Pancreas (tissue), 10 donors: ENCODE measurements at regions not wholly inside any gene's neighbourhood (a gene's known extent, or its start where the extent isn't known, plus 50 kb on each side); places are given as distances from the start of the nearest gene placed in this dataset.

ENCODE experiments used
- ATAC-seq, 4 donors: fragments of 200-7000 bp; cut with Tn5 transposase; one replicate each; pipeline versions ENCODE4 v1.8.0 to v1.9.1; 2020; ENCODE audit warnings: mild to moderate bottlenecking in 4 of 4, moderate library complexity in 4 of 4
- DNase-seq, 6 donors: peaks; one replicate each; pipeline ENCODE4 v3.0.0-alpha.2; 2020
- FAIRE-seq: peaks from 2 replicates; lab custom pipeline; 2012; peaks lifted over from hg19 to GRCh38; lab: Jason Lieb, UNC
- H3K27ac ChIP-seq, 4 donors: fragments of 200-600 bp; sonication (generic); 1 replicate in 3 of 4; 2 replicates in 1 of 4; pipeline versions ENCODE4 v1.5.0 to v1.8.0; 2020
- H3K27me3 ChIP-seq, 4 donors: fragments of 200-600 bp; one replicate each; pipeline ENCODE4 v1.8.0; 2021
- H3K36me3 ChIP-seq, 3 donors: fragments of 200-600 bp; sonication (generic) in 1 of 3; one replicate each; pipeline versions ENCODE4 v1.5.0 to v1.8.0; 2020 to 2021
- H3K4me1 ChIP-seq, 3 donors: fragments of 200-600 bp; one replicate each; pipeline ENCODE4 v1.8.0; 2021
- H3K4me3 ChIP-seq, 4 donors: fragments of 200-600 bp; sonication (generic) in 2 of 4; one replicate each; pipeline versions ENCODE4 v1.5.0 to v1.8.0; 2020 to 2021
- H3K9me3 ChIP-seq, 4 donors: fragments of 200-600 bp; one replicate each; pipeline ENCODE4 v1.8.0; 2021
- CTCF ChIP-seq, 4 donors: fragments of 200-600 bp; sonication (generic) in 3 of 4; IDR thresholded peaks; one replicate each; pipeline versions ENCODE4 v1.5.0 to v1.8.0; 2021; ENCODE audit warnings: antibody characterized with exemption in 4 of 4
- WGBS, 2 donors: extraction: QIAGEN DNeasy Blood & Tissue Kit; methylation state at CpG; one replicate each; pipeline ENCODE4 v1.1.7; 2013; 5-methylcytosine and 5-hydroxymethylcytosine counted together
- intact Hi-C, 3 donors: fragments of 100-400 bp; cut with DNase I; formaldehyde crosslinking; loops; one replicate each; pipeline versions ENCODE4 v1.11.1 to v1.14.2; 2022
- donor health status: healthy with polysubstance abuse.
- donor health status: DM: no; HTN: no; CAD: no; lungs with moderate emphysema.
- donor health status: DM: no; HTN: no; CAD: no.
- donor health status: control.
- donor health status: control.
- donor health status: Bipolar disorder and iron deficiency.
- donor health status: DM: yes; HTN: yes; CAD: no.
- donor health status: DM: no; HTN: no; CAD: no.
- donor health status: DM: no; HTN: no; CAD: no.
- donor health status: DM: yes; HTN: yes; CAD: no.

DNA sequence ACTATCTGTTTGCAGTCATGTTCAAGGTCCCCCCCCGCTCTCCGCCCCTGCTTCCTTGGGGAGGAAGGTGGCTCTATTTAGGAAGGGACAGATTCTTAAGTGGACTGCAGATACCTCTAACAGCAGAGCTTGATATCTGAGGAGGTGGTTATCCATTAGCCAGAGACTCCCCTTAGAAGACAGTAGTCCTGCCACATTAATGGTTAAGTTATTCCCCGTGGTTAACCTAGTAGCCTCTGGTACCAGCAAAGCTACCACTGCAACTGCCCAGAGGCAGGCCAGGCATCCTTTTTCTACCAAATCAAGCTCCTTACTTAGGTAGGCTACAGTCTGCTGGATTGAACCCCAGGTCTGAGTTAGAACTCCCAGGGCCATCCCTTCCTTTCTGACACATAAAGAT, 162.1 kb upstream of the AVPR1A start:
- no peak overlapping the region for H3K4me3 ChIP-seq

GRCh38 chr12:63308671-63309070, 157.7 kb upstream of the AVPR1A start:
- DNase-seq (no peak), ATAC-seq (no peak), FAIRE-seq (no peak)
- no peaks in the 10 kb centered on the region for H3K9me3 ChIP-seq
- H3K4me1 ChIP-seq: no peaks in the 10 kb centered on the region
- no peaks in the 10 kb centered on the region for H3K36me3 ChIP-seq
- WGBS, 2 donors: 29 to 42% methylated on average over 3 of the region's 3 CpGs
- H3K27me3 ChIP-seq: no peaks in the 10 kb centered on the region
- H3K27ac ChIP-seq: no peak overlapping the region
- intact Hi-C loops: no loop called here
- no peak for TF ChIP-seq CTCF (IDR thresholded peaks at IDR 0.05)
- no peak overlapping the region for H3K4me3 ChIP-seq

More for the DNA sequence above, 162.1 kb upstream of the AVPR1A start:
- TF ChIP-seq CTCF (IDR thresholded peaks at IDR 0.05): no peak
- intact Hi-C loops: no loop called here
- Histone ChIP-seq H3K4me1 (no peaks in the 10 kb centered on the region), H3K27me3 (no peaks in the 10 kb centered on the region), H3K9me3 (no peaks in the 10 kb centered on the region), H3K27ac (no peak overlapping the region), H3K36me3 (no peaks in the 10 kb centered on the region)
- FAIRE-seq (no peak), DNase-seq (no peak), ATAC-seq (no peak)
- WGBS, 2 donors: 63 to 68% methylated on average over 3 of the region's 3 CpGs

DNA sequence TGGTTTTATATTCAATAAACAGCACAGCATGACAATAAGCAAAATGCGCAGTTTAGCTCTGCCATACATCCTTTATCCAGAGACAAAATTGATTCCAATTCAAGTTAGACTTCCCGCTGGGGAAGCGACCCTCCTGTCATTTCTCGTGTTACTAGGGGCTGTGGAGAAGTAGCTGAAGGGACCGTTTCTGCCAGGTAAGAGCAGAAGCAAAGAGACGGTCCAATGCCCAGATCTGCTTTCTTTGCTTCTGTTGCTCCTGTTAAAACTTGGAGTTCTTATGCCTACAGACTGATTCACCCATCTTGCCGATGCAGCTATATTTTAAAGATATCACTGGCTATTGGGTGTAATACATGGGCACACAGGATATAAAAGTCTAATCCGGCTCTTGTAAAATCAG, 156.8 kb upstream of the AVPR1A start:
- TF ChIP-seq CTCF (IDR thresholded peaks at IDR 0.05): no peak
- FAIRE-seq (no peak), ATAC-seq (no peak), DNase-seq (no peak)
- intact Hi-C loops: no loop called here
- 68 to 81% methylated on average over 8 of the region's 8 CpGs for WGBS, 2 donors
- Histone ChIP-seq H3K27ac (no peak overlapping the region), H3K4me1 (no peaks in the 10 kb centered on the region), H3K27me3 (no peaks in the 10 kb centered on the region), H3K36me3 (no peaks in the 10 kb centered on the region), H3K9me3 (no peaks in the 10 kb centered on the region), H3K4me3 (no peak overlapping the region)

GRCh38 chr12:63305901-63306875, 155.2 kb upstream of the AVPR1A start:
- no peak for TF ChIP-seq CTCF (IDR thresholded peaks at IDR 0.05)
- H3K36me3 ChIP-seq: no peaks in the 10 kb centered on the region
- intact Hi-C loops: no loop called here
- 86 to 92% methylated on average over 14 of the region's 14 CpGs for WGBS, 2 donors
- no peak for ATAC-seq
- no peaks in the 10 kb centered on the region for H3K9me3 ChIP-seq
- no peaks in the 10 kb centered on the region for H3K4me1 ChIP-seq
- no peak for DNase-seq
- no peaks in the 10 kb centered on the region for H3K27me3 ChIP-seq
- no peak for FAIRE-seq
- no peak overlapping the region for H3K4me3 ChIP-seq
- no peak overlapping the region for H3K27ac ChIP-seq

DNA sequence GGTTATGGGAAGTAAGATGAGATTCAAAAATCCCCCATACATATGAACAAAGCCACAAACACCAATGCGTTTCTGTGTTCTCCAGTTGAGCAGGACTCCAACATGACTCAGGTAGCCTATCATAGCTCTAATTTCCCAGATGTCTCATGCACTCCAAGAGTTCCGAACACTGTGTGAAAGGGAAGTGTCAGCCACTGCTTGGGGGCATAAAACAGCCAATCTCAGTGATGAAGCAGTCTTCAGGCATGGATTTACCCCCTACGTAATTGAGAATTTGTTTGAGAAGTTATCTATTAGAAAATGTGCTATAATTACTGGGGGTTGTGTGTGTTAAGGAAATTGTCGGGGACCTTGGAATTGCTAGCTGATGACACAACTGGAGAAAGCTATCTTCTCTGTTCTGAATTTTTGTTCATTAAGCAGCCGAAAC, 153.9 kb upstream of the AVPR1A start:
- ATAC-seq (no peak), FAIRE-seq (no peak), DNase-seq (no peak)
- Histone ChIP-seq H3K27me3 (no peaks in the 10 kb centered on the region), H3K4me1 (no peaks in the 10 kb centered on the region), H3K36me3 (no peaks in the 10 kb centered on the region), H3K4me3 (no peak overlapping the region), H3K9me3 (no peaks in the 10 kb centered on the region), H3K27ac (no peak overlapping the region)
- intact Hi-C loops: no loop called here
- TF ChIP-seq CTCF (IDR thresholded peaks at IDR 0.05): no peak
- 65 to 78% methylated on average over 5 of the region's 5 CpGs for WGBS, 2 donors
